HG03571 (cell line): ENCODE measurements at regions not wholly inside any gene's neighbourhood (a gene's known extent, or its start where the extent isn't known, plus 50 kb on each side); places are given as distances from the start of the nearest gene placed in this dataset.

Source experiments
- ATAC-seq: cut with Tn5 transposase; IDR thresholded peaks from one replicate; pipeline ENCODE4 v1.9.1; 2021; ENCODE audit not compliant: unreplicated experiment

- no peak for ATAC-seq
Measured at GRCh38 chr12:126337556-126338441, 1272.6 kb downstream of the AACS start.

GRCh38 chr12:126342866-126343265 is 1277.6 kb downstream of the AACS start:
- ATAC-seq = no peak

GRCh38 chr12:126343321-126343720 is 1278.1 kb downstream of the AACS start:
- no peak for ATAC-seq

DNA sequence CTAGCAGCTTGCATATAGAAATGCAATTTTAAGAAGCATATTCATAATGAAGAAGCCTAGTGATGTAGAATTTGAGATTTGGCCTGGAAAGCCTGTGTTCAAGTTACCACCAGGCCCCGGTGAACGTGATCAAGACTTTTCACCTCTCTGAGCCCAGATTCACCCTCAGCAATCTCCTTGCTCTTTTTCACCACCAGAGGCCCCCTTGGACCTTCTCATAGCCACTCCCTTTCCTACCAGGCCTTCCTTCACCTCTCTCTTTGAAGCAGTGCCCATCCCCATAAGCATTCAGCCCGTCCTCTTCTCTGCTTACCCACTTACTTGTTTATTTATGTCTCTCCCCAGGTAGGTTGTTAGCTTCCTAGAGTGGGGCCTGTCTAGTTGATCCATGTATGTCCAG is 1280.9 kb downstream of the AACS start:
- no peak for ATAC-seq

GRCh38 chr12:126347421-126347820 is 1282.2 kb downstream of the AACS start:
- no peak for ATAC-seq

GRCh38 chr12:126349383-126349782 is 1284.1 kb downstream of the AACS start:
- no peak for ATAC-seq

DNA sequence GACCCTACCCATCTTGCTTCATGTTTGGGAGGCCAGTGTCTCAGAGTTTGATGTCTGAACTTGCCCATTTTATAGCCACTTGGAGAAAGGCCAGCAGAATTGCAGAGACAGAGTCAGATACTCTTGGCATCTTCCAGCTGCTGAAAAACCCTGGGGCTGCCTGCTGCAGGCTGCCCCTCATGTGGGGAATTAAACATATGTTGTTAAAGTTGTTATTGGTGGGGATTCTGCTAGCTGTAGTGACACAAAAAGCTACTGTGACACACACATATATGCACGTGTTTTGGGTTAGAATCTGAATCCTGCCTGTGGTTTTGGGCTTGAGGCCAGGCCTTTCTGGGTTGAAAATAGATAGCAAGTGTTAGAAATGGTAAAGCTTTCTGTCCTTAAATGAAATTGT is 1288.4 kb downstream of the AACS start:
- ATAC-seq = no peak

- no peak for ATAC-seq
Measured at GRCh38 chr12:126354633-126355032, 1289.4 kb downstream of the AACS start.

- ATAC-seq = no peak
Measured at GRCh38 chr12:126355346-126355745, 1290.1 kb downstream of the AACS start.

- no peak for ATAC-seq
Measured at GRCh38 chr12:126358806-126359205, 1293.6 kb downstream of the AACS start.

DNA sequence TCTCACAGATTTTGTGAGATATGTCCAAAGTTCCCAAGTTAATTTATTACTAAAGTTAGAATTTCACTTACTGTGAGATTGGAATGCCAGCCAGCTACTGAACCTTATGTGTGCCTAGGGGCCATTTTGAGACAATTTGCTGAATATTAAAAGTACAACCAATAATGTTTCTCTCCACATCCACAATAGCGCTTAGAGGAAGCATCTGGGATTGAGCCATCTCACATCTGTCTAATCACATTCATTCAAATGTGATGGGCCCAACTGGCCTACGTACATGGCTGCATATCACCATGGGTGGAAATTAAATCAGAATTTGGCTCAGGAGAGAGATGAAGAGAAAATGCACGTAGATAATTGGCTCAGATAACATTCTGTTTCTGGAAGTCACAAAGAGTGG is 1294.0 kb downstream of the AACS start:
- ATAC-seq = no peak

- ATAC-seq = no peak
Measured at GRCh38 chr12:126361804-126362203, 1296.6 kb downstream of the AACS start.

GRCh38 chr12:126362493-126362892 is 1297.3 kb downstream of the AACS start:
- ATAC-seq = no peak

GRCh38 chr12:126362964-126363363 is 1297.7 kb downstream of the AACS start:
- no peak for ATAC-seq

DNA sequence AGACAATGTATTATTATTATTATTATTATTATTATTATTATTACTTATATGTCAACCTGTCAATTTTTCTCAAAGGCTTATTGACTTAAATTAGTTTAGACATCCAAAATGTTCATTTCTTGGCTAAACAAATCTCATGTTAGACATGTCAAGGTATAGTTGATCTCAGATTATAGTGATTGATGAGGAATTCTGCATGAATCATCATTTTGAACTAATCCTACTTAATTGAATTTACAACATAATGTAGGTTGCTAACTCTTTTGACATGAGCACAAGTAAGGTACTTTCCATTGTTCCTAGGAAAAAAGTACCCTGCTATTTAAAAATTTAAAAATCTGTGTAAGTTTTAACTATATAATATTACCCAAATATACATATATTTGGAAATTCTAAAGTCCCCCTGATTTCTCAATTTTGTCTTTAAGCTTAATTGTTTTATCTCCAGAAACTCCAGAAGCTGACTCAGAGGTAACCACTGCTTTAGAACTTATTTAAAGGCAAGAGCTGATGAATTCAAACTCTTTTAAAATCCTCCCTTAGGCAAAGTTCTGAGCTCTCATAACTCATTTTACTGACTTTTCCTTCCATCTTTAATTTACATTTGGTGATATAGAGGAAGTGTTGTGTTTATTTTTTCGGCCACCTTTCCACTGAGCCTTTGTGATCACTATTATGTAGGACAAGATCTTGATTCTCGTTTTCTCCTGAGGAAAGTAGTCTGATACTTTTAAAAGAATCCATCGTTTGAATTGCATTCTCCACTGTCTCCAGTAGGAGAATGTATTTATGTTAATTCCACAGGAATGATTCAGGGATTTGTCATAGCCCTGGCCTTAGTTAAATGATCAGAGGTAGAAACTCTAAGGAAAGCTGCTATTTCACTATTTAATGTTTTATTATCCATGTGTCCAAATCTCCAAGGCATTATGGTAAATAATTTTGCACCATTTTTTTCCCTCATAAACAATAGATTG is 1304.5 kb downstream of the AACS start:
- ATAC-seq = no peak

DNA sequence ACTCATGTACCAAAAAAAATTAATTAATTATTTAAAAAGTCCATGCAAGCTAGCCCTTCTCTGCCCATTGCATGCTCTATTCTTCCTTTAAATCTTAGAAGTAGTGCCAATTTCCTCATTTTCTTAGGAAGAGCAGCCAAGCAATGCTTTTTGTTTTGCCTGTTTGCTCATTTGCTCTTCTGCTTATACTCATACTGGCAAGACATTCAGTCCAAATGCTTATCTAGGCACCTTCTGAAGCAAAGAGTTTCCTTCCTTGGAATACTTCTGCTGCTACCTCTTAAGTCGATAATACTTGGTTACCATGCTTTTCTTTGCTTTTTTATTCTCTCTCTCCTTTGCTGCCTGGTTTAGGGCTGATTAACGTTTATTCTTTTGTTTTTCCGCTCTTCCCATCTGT is 1318.3 kb downstream of the AACS start:
- no peak for ATAC-seq

- no peak for ATAC-seq
Measured at GRCh38 chr12:126384026-126384564, 1318.9 kb downstream of the AACS start.

GRCh38 chr12:126385785-126386184 is 1320.5 kb downstream of the AACS start:
- ATAC-seq = no peak

DNA sequence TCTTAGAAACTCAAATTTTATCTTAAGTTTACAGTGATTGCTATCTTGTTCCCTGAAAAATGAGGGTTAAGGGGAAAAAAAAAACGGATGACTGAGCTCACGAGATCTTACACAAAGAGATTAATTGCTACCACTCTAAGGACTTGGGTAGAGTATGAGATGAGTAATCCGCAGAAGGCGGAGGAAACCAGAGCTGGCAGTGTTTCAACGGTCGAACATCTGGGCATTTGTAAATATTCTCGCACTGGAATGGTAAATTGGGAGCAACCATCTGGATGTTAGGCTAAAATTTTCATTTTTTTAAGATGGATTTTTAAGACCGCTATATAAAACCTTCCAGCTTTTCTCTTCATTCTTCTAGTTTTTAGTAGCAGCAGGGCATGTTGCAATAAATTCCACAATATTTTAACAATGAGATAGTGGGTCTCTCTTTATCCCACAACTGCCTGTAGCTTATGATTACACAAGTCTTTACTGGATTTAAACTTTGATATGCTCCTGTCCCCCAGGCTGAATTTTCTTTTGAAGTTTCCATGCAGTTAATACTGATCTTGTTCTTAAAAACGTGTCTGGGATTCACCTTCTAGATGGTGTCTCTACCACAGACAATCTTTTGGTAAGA is 1324.1 kb downstream of the AACS start:
- ATAC-seq = no peak

DNA sequence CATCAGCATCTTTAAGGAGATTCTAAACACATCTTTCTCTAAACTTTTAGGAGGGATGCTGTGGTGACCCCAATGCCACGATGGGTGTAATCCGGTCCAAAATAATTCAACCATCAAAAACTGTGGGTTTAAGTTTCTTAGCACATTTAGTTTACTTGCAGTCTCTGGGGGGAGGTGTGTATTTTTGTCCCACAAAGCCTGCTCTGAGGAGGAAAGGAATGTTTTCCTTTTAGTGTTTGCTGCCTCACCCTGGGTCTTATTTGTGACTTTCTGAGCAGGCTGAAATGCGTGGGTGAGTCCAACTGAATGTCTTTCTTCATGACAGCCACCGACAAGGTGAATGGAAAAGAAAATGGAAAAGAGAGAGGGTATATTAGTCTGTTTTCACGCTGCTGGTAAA is 1324.7 kb downstream of the AACS start:
- no peak for ATAC-seq

DNA sequence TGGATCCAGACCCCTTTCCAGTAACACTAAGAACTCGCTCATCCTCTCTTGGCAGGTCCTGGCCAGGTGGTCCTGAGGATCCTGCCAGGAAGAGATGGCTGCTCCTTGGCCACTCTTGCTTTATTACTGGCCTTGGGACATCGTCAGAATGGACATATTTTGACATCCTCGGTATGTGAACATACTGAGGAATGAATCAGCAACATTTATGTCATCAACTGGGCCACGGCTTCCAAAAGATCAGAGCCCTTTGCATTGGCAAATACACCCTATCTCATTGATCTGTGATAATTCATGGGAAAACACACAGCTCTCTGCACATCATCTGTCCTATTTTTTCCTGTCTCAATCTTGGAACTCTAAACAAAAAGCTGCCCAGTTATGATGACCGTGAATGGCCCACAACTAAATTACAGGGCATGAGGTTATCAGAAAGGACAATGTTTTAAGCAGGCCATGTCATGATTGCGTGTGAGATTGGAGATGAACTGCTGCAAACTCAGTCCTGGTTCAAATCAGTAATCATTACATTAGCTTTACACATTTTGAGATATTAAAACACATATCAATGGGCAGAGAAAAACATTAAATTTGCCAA is 1325.8 kb downstream of the AACS start:
- ATAC-seq = no peak
